OCI-LY7 (cell line): ENCODE measurements at regions not wholly inside any gene's neighbourhood (a gene's known extent, or its start where the extent isn't known, plus 50 kb on each side); places are given as distances from the start of the nearest gene placed in this dataset.

Experiments
- BruUV-seq: library from RNA; stranded (reverse); fragments of 400-500 nt; replicated peaks from 2 replicates; lab custom pipeline; 2021; lab: Mats Ljungman, UMichigan
- CTCF ChIA-PET: fragments of 300-600 bp; sonication (Branson Sonifier 250); formaldehyde crosslinking; loops from one replicate; lab custom pipeline; 2022; ENCODE audit warnings: antibody characterized with exemption; ENCODE audit not compliant: unreplicated experiment; lab: Charles Lee
- POLR2A ChIA-PET: fragments of 300-600 bp; sonication (Branson Sonifier 250); formaldehyde crosslinking; loops from one replicate; lab custom pipeline; 2022; ENCODE audit warnings: antibody characterized with exemption; lab: Charles Lee
- DNase-seq: peaks from one replicate; pipeline ENCODE4 v3.0.0-alpha.2; 2015; ENCODE audit warnings: low spot score
- H2AFZ ChIP-seq: fragments of 200-600 bp; sonication (generic), shearing (Covaris generic); 2 replicates; pipeline ENCODE4 v1.6.1; 2014; ENCODE audit warnings: mild to moderate bottlenecking, antibody characterized with exemption, low read length, moderate library complexity
- H3K27ac ChIP-seq: fragments of 200-600 bp; sonication (generic); 2 replicates; pipeline ENCODE4 v1.5.1; 2014; ENCODE audit warnings: mixed run types, low read depth, mild to moderate bottlenecking, moderate library complexity, low read length, inconsistent platforms; ENCODE audit not compliant: poor library complexity, severe bottlenecking
- H3K36me3 ChIP-seq: fragments of 200-600 bp; sonication (generic); 2 replicates; pipeline ENCODE4 v1.6.1; 2014; ENCODE audit warnings: mild to moderate bottlenecking, antibody characterized with exemption, low read length, moderate library complexity, mixed read lengths; ENCODE audit not compliant: insufficient read depth
- H3K4me1 ChIP-seq: fragments of 200-600 bp; sonication (generic); 2 replicates; pipeline ENCODE4 v1.5.1; 2014; ENCODE audit warnings: mild to moderate bottlenecking, low read length; ENCODE audit not compliant: insufficient read depth, poor library complexity, severe bottlenecking
- H3K4me2 ChIP-seq: fragments of 200-600 bp; sonication (generic); 2 replicates; pipeline ENCODE4 v1.6.1; 2014; ENCODE audit warnings: mild to moderate bottlenecking, low read length
- H3K4me3 ChIP-seq: fragments of 200-600 bp; sonication (generic); 2 replicates; pipeline ENCODE4 v1.5.1; 2014; ENCODE audit warnings: mild to moderate bottlenecking, low read depth, low read length; ENCODE audit not compliant: poor library complexity, severe bottlenecking
- H3K79me2 ChIP-seq: fragments of 200-600 bp; sonication (generic); 2 replicates; pipeline ENCODE4 v1.6.1; 2016; ENCODE audit warnings: low read depth, mild to moderate bottlenecking, low read length, moderate library complexity, mixed read lengths; ENCODE audit not compliant: insufficient read depth
- H3K9me2 ChIP-seq: fragments of 200-600 bp; sonication (generic); 2 replicates; pipeline ENCODE4 v1.6.1; 2016; ENCODE audit warnings: mild to moderate bottlenecking, low read length, mixed read lengths; ENCODE audit not compliant: insufficient read depth
- H3K9me3 ChIP-seq: fragments of 200-600 bp; sonication (generic); 2 replicates; pipeline ENCODE4 v1.6.1; 2014; ENCODE audit warnings: mild to moderate bottlenecking, mixed run types, low read length, mixed read lengths
- H4K20me1 ChIP-seq: fragments of 200-600 bp; sonication (generic); 2 replicates; pipeline ENCODE4 v1.6.1; 2014; ENCODE audit warnings: mild to moderate bottlenecking, antibody characterized with exemption, low read length, moderate library complexity, mixed read lengths; ENCODE audit not compliant: insufficient read depth
- EZH2phosphoT487 ChIP-seq: fragments of 200-600 bp; sonication (generic); IDR thresholded peaks from 2 replicates; pipeline ENCODE4 v1.6.1; 2018; ENCODE audit warnings: low read depth, borderline replicate concordance, mild to moderate bottlenecking, mixed run types, antibody characterized with exemption, low read length, moderate library complexity, mixed read lengths
- intact Hi-C: fragments of 100-400 bp; cut with micrococcal nuclease; formaldehyde crosslinking; loops from one replicate; pipeline ENCODE4 v1.10.0; 2022; ENCODE audit not compliant: unreplicated experiment
- TF ChIP-seq, protein P1 (sequence below): fragments of 200-600 bp; sonication (generic); conservative IDR thresholded peaks from 2 replicates; pipeline ENCODE4 v1.5.1; 2014; ENCODE audit warnings: mild to moderate bottlenecking, antibody characterized with exemption, low read length, moderate library complexity, mixed read lengths

DNA sequence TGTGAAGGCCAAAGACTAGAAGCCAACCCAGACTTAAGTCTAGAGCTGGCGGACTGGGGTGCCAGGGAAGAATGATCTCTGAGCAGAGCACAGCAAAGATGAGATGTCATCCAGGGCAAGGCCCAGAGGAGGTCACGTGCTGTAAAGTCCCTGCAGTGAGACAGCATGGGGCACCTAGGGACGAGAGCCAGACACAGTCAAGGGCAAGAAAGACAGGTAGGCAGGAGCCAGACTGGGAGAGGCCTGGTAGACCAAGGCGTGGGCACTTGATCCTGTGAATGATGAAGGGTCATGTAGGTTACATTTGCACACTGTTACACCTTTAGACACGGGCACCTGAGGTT lies 379.7 kb upstream of the PROK2 start:
- ChIA-PET CTCF (interaction anchor here (0.6 to 1.0 kb wide), 5 partner anchors 9 to 106 kb away, joined by 3 to 5 read pairs (median 3); no protein-coding TSS in a partner anchor), POLR2A (interaction anchor here (0.6 to 2.9 kb wide), 13 partner anchors 9 to 281 kb away, joined by 3 to 24 read pairs (median 7); no protein-coding TSS in a partner anchor)
- Histone ChIP-seq H3K4me2 (peak overlapping the region; percentile 69), H3K27ac (peak overlapping the region; percentile 90), H2AFZ (no peak overlapping the region), H3K79me2 (no peaks in the 10 kb centered on the region), H3K4me3 (peak overlapping the region; percentile 45), H3K4me1 (peaks cover 49% of the 10 kb centered on the region), H3K36me3 (no peaks in the 10 kb centered on the region), H3K9me3 (no peaks in the 10 kb centered on the region), H3K9me2 (no peaks in the 10 kb centered on the region), H4K20me1 (no peaks in the 10 kb centered on the region)
- no TSS peak for BruUV-seq
- intact Hi-C loops, result loop anchor here (1.0 to 5.0 kb wide), 9 partner anchors 63 to 658 kb away; partner anchors contain the start of gene RYBP
- DNase-seq, result no peak
- TF ChIP-seq, protein P1, sequence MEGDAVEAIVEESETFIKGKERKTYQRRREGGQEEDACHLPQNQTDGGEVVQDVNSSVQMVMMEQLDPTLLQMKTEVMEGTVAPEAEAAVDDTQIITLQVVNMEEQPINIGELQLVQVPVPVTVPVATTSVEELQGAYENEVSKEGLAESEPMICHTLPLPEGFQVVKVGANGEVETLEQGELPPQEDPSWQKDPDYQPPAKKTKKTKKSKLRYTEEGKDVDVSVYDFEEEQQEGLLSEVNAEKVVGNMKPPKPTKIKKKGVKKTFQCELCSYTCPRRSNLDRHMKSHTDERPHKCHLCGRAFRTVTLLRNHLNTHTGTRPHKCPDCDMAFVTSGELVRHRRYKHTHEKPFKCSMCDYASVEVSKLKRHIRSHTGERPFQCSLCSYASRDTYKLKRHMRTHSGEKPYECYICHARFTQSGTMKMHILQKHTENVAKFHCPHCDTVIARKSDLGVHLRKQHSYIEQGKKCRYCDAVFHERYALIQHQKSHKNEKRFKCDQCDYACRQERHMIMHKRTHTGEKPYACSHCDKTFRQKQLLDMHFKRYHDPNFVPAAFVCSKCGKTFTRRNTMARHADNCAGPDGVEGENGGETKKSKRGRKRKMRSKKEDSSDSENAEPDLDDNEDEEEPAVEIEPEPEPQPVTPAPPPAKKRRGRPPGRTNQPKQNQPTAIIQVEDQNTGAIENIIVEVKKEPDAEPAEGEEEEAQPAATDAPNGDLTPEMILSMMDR, result no peak
- TF ChIP-seq EZH2phosphoT487, result no peak

DNA sequence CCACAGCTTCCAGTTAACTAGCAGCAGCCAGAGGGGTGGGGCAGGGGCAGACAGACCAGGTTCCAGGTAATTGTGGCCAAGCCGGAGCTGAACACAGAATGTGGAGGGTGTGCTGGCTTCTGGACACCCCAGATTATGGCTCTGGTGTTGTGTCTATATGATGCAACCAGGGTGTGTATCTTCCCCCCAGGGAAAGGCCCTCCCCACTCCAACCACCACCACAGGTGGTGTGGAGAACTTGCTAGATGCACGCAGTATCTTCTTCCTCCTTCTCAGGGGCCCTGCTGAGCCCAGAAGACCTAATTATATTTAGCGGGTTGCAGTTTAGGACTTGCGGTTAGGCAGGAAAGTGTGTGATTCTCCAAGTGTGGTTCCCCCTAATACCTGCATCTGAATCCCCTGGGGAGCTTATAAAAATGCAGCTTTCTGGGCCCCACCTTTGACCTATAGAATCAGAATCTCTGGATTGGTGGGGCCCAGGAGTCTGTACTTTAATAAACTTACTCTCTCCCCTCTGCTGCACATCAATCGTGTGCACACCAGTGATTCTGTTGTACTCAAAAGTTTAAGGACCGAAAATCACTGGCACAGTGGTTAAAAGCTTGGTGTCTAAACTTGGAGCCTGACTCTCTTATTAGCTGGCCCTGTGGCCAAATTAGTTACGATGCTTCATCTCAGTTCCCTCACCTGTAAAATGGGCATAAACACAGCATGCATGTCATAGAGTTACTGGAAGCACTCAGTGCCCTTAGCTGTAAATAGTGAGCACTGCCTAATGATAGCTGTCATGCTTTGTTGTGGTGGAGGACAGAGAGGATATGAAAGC lies 379.1 kb upstream of the PROK2 start:
- Histone ChIP-seq H3K36me3 (no peaks in the 10 kb centered on the region), H3K9me2 (no peaks in the 10 kb centered on the region), H4K20me1 (no peaks in the 10 kb centered on the region), H3K27ac (peak overlapping the region; percentile 90), H2AFZ (no peak overlapping the region), H3K4me3 (peak overlapping the region; percentile 45), H3K9me3 (no peaks in the 10 kb centered on the region), H3K4me2 (peak overlapping the region; percentile 69), H3K79me2 (no peaks in the 10 kb centered on the region), H3K4me1 (peaks cover 52% of the 10 kb centered on the region)
- intact Hi-C loops, result loop anchor here (1.0 to 5.0 kb wide), 9 partner anchors 63 to 658 kb away; partner anchors contain the start of gene RYBP
- CTCF ChIA-PET, result interaction anchor here (0.6 to 1.0 kb wide), 4 partner anchors 10 to 84 kb away, joined by 3 to 5 read pairs (median 4); no protein-coding TSS in a partner anchor
- no TSS peak for BruUV-seq
- POLR2A ChIA-PET, result interaction anchor here (0.5 to 2.9 kb wide), 19 partner anchors 10 to 805 kb away, joined by 3 to 24 read pairs (median 4); no protein-coding TSS in a partner anchor
- peak; percentile 99 for DNase-seq
- TF ChIP-seq EZH2phosphoT487, result no peak
- TF ChIP-seq, protein P1, result no peak
